Suppressor macrophage treated with lipopolysaccharide for 1 hour (primary cell): ENCODE measurements at regions not wholly inside any gene's neighbourhood (a gene's known extent, or its start where the extent isn't known, plus 50 kb on each side); places are given as distances from the start of the nearest gene placed in this dataset.

Source experiments
- DNase-seq, 3 donors: peaks; one replicate each; pipeline ENCODE4 v3.0.0-alpha.2; 2020 to 2022

DNA sequence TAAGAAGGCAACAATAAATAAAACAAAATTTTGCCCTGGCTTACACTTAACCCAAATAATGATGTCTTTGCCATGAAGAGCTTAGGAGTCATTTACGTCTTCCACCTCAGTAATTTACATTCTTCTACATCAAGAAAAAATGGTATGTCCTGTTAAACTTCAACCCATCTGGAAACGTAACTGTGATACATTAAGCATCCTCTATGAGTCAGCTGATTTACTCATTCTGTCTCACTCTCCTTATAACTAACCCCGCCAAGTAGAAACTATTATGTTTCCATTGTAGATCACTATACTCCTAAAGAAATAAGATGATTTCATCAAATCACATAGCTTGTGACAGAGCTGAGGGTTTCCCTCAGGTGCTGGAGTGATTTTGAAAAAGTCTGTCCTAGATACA is 330.7 kb downstream of the CDC14C start:
- no peak for DNase-seq

DNA sequence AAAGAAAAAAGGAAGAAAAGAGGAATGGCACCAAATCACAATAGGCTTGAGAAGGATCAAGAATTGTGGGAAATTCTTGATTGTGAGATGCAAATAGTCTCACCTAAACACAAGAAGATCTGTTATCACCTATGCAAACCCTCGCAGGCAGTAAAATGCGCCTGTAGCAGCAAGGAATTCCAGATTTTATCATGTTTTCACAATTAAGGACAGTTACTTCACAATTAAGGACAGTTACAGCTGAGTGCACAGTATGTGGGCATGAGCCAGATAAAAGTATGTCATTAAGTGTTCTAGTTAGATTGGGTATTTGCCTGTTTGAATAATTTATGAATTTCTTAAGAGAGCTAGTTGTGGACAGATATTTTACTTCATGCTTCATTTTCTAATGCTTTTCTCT is 336.2 kb downstream of the CDC14C start:
- DNase-seq: no peak

DNA sequence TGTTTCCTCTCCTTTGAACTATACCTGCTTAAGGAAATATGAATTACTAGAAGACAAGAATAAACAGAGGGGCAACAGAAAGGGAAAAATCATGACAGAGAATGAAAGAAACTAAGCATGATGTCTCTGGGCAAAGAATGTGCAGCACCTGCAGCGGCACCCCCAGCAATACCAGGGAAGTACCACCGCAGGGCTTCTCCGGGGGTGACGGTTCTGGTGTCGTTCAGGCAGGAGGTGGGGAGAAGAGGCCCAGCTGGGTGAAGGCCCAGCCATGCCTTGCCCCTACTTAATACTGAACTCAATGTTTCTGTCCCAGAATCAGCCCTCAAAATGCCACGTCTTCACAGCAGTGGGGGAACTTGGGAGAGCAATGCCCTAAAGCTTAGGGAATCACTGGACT is 337.6 kb downstream of the CDC14C start:
- no peak for DNase-seq

DNA sequence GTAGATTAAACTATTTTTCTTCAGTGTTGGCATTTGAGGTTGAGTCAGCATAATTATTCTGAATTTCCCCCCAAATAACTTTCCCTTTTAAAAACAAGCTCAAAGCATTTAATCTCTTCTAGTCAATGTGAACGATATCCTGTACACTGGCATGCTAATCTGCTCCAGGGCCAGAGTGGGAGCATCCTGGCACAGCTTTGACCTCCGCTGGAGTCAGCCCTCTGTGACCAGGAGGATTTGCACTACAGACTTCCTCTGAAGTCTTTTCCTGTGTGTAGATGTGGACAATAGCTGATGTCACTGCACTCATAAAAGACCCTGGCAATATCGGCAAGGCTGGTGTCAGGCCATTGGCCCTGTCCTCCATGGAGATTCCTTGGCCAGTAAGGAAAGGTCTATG is 340.2 kb downstream of the CDC14C start:
- DNase-seq: no peak

DNA sequence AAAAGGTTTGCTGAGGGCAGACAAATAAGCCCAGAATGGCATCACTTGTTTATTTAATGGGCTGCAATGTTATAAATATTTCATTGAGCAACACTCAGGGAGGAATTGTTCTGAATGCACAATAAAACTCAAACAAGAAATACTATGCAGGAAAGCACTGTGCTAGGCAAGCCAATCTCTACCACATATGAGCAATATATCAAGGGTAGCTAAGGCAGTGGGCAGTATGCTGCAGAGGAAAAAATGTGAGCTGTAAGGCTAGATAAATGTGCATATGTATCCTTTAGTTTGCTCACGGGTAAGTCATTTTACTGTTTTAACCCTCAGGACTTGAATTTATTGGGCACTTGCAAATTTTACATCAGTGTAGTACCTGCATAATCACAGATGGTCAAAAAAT is 349.6 kb downstream of the CDC14C start:
- no peak for DNase-seq

DNA sequence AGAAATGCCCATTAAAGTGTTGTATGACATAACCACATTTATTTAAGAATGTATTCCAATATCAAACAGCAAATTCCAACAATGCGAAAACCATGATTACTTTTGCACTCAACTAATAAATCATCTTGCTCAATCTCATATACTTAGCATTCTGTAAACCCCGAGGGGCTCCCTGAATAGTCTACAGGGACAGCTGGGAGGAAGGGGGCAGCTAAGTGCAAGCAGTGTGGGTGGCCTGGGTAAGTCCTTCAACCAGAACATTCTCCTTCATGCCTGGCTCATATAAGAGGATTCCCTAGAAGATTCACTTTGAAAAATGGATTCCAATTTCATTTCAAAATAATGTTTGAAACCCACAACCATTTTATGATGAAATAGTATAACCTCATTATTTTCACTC is 355.5 kb downstream of the CDC14C start:
- DNase-seq: no peak

DNA sequence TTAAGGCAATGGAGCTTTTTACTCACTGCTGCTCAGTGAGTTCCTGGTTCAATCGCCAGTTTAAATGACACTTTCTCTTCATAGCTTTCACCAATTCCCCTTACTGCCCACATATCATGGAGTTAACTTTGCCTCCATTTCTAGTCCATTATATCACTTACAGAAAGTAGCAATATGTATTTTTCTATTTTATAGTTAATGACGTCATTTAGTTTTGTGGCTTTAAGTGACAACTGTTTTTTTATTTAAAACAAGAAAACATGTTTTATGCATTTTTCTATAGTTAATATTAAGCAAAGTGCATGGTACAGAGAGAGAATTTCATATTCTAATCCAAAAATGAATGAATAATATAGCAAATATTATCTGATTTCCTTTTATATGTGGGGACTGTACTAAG is 363.3 kb downstream of the CDC14C start:
- no peak for DNase-seq

DNA sequence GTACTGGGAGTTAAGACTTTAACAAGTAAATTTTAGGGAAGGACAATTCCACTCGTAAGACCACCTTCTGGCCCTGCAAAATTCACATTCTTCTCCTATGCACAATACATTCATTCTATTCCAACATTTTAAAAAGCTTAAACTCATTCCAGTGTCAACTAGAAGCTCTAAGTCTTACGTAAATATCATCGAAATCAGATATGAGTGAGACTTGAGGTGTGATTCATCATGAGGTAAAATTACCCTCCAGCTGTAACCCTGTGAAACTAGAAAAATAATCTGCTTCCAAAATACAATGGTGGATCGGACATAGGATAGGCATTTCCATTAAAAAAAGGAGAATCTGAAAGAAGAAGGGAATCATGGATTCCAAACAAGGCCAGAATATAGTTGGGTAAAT is 370.3 kb downstream of the CDC14C start:
- no peak for DNase-seq

DNA sequence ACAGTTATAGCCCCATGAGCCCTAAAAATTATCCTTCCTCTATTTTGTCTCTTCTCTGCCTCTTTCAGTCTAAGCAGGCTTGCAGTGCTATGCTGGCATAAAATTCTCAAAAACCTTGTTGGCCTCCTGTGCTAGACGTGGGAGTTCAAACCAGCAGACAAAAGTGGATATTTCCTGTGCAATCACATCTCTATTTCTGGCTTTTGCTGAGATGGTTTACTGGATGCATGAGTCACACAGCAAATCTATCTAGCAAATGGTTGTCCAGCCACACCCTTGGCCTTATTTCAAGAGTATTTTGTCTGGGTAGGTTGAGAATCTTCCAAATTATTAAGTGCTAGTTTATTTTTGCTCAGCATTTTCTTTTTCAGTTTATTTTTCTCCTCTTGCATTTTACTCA is 370.8 kb downstream of the CDC14C start:
- DNase-seq: no peak

DNA sequence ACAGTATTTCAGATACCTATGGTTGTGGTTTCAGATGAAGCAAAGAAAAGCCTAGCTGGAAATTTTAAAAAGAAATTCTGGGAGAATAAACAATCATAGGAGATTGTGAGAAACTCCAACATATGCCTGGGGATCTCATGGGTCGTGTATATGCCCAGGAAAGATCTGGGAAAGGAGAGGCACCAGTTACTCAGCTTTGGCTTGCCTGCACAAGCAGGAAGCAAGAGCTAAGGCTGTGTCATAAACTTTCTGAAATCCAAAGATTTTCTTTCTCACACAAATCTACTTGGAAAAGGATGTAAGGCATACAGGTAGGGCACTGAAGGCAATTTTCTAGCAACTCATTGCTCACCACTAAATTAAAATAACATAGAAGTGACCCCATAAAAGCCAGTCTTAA is 373.6 kb downstream of the CDC14C start:
- no peak for DNase-seq

DNA sequence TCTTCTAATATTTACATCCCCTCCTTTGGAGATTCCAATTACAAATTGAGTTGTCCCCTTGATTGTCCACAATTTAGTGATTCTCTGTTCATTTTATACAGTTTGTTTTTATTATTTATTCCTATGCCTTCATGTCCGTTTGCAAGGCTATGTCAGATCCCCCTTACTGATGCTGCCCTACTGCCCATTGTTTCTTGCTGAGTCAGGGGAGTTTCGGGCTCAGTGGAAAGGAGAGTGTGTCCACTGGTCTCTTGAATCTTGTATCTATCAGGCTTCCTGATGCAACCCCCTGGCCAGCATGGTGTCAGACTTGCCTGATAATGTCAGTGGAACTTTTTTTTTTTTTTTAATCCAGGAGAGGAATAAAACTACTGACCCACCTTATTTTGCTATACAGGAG is 384.4 kb downstream of the CDC14C start:
- DNase-seq: no peak

DNA sequence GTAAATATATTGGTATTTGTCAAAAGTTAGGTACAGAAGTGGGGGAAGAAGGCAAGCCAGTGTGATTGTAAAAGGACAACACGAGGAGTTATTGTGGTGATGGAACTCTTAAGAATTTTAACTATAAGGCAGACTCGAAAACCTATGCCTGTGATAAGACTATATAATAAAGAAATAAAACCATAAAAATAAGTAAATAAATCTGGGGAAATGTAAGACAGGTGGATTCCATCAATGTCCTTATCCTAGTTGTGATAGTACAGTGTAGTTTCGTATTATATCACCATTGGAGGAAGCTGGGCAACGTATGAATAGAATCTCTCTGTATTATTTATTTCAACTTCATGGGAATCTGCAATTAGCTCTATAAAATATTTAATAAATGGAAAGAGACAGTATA is 395.7 kb downstream of the CDC14C start:
- DNase-seq: no peak

DNA sequence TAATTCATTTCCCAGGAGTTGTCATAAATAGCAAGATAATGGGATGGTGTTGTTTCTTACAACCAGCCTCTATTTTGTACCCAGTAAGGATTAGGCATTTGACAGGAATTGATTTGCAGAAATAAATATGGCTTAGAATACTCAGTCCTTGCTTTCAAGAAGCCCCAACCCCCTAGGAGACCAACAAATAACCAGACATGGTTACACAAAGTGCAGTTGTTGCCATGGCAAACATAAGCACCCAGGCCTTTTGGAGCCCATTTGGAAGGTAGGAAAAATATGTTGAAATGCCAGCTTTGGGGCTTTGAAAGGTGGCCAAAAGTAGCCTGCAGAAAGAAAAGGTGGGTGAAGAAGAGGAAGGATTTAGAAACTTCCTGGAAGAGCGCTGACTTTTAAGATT is 397.5 kb downstream of the CDC14C start:
- DNase-seq: no peak

DNA sequence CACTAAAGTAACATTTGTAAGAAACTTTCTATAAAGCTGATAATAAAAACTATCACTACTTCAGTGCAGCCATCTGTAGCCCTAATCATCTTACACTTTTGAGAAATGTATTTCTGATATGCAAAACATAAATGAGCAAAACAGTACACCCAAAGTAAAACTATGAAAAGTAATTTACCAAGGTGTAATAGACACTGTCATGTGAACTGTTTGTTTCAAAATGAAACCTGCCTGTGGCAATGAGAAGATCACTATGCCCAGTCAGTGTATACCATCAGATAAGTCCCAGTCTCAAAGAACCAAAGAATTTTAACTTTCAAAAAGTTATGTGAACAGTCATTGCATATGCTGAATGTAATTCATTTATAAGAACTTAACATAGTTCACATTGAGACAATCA is 398.1 kb downstream of the CDC14C start:
- DNase-seq: no peak

DNA sequence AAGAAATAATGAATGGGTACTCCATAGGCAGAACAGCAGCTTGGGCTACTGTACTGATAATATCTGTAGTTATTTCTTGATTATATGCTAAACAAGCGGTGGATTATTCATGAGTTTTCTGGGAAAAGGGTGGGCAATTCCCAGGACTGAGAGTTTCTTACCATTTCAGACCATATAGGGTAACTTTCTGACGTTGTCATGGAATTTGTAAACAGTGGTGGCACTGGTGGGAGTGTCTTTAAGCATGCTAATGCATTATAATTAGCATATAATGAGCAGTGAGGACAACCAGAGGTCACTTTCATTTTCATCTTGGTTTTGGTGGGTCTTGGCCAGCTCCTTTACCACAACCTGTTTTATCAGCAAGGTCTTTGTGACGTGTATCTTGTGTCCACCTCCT is 399.7 kb downstream of the CDC14C start:
- no peak for DNase-seq

DNA sequence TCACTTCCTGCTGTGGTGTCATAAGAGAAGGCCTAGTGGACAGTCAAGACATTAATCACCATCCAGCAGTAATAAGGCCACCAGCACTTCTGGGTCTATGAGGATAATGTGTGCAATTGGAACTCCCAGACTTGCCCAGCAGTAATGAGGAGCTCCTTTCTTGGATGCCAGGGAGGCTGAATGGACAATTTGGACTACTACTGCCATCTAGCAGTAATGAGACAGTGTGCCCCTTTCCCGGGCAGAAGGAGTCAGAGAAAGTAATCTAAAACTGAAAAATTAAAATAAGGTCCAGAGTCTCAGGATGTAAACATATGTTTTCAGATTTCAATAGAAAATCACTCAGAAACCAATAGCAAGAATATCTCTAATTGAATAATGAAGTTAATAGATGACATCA is 400.4 kb downstream of the CDC14C start:
- DNase-seq: no peak

DNA sequence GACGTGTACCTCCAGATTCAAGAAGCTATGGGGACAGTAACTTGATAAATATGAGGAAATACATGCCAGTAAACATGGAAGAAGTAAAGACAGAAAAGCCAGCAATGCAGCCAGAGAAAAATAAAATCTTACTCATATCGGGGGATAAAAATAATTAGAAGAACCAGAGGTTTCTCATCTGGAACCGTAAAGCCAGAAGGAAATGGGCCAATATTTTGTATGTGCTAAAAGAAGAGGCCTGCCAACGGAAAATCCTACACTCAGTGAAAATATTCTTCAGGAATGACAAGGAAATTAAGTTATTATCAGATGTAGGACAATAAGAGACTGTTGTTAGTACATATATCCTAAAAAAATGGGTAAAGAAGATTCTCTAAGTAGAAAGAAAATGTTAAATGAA is 401.2 kb downstream of the CDC14C start:
- no peak for DNase-seq

DNA sequence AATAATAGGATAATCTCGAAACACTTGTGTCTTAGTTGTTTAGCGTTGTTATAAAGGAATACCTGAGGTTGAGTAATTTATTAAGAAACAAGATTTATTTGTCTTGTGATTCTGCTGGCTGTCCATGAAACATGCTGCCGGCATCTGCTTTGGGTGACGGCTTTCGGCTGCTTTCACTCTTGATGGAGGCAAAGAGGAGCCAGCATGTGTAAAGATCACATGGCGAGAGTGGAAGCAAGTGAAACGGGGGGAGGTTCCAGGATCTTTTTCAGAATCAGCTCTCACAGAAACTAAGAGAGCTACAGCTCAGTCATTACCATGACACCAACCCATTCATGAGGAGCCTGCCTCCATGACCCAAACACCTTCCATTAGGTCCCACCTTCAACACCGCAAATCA is 402.8 kb downstream of the CDC14C start:
- no peak for DNase-seq

DNA sequence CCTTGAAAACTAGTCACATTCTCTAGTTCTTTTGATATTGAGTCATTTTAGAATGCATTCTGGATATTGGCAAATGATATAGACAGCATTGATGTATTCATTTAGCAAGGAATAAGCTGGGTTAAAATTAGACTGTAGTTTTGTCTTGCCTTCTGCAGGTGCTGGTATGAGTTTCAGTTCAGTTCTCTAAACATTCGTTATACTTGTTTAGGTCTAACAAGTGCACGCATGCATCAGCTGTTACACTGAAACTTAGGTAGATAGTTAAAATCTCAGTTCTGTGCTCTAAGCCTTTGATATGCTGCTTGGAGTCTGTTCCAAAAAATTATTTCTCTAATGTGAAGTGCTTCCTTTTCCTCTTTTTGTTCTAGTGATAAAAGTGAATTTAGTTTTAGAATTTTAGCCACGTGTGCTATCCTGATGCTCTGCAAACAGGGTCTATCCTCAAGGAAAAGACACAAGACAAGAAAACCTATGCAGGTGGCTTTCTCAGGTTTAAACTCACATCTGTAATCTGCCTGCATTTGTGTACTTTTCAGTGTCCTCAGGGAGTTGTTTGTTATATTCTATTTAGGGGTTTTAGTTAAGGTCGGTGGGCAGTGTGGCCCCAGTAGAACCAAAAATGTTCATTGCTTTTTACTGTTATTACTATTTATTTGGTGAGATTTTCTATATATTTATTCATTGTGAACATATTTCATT is 409.0 kb downstream of the CDC14C start:
- DNase-seq: no peak

DNA sequence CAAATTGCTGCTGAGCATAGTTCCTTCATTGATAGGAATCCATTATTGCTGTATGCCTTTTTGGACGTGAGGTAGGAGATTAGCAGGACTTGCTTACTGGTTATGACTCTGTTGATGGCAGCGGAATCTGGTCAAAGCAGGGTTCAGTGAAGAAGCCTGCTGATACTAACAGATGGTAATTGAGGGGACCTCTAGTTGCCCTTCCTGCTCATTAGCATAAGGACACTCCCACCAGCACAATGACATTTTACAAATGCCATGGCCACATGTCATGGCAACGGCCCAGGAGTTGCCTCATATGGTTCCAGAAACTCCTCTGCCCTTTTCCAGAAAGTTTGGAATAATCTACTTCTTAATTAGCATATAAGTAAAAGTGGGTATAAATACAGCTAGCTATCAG is 417.5 kb downstream of the CDC14C start:
- DNase-seq: no peak

DNA sequence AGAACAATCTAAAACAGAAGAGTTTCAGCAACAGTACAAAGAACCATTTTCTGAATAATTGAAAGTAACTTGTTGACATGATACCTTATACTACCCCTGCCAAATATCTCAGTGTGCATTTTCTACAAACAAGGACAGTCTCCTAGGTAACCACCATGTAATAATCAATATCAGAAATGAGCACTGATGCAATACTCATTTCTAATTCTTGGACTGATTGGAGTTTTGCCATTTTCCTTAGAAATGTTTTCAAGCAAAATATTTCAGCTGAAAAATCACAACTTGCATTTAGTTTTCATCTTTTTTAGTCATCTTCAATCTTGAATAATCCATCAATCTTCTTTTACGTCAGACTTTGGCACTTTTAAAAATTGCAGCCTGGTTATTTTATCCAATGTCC is 420.2 kb downstream of the CDC14C start:
- DNase-seq: no peak

DNA sequence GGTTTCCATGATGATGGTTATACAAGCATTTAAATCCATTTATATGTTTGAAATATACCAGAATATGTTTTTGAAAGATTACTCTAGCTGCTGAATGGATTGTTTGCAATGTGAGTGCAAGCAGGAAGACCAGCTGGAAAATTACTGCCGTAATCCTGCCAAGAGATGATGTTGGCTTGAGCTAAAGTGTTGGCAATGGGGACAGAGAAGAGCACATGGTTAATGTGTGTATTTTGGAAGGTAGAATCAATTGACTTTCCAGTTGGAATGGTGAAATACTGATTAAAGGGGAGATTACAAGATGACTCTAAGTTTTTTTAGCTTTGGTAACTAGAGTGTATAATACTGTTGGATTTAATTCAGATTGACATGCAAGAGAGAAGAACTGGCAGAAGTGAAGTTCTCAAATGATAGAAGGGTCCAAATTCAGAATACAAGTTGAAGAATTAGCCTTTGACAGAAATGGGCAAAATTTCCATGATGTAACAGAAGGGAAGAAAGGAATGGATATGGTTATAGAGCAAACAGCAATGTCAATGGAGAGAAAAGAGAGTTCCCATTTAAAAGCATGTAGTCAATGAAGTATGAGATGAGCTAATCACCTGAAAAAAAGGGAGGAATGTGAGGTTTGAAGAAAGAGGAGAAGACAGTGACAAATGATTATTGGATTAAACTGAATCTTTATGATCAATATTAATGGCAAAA is 422.0 kb downstream of the CDC14C start:
- no peak for DNase-seq

DNA sequence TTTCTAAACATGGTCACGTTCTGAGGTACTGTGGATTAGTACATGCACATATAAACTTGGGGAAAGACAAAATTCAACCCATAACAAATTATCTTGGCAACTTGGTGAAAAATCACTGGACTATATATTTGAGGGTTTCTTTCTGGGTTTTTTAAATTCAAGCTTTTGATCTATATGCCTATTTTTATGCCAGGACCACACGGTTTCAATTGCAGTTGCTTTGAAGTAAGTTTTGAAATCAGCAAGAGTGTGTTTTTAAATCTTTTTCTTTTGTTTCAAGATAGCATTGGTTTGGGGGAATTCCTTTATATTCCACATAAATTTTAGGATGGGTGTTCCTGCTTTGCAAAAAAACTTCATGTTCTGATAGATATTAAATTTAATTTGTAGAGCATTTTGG is 406.4 kb upstream of the VWC2 start:
- no peak for DNase-seq

DNA sequence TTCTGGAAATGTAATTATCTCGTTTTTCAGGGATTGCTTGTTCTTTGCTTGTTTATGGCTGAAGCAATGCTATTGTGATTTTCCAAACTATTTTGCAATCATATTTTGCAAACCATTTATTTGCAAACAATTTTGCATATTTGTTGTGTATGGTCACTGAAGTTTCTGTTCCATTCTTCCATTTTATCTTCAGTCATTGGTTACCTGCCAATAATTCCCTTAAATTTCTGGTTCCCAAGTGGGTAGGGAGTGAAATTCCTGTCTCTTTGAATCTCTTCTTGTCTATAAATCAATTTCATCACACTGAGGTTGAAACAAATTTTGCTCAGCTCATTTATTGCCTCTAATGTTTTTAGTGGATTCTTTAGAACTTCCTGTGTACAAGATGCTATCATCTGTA is 401.7 kb upstream of the VWC2 start:
- DNase-seq: no peak

DNA sequence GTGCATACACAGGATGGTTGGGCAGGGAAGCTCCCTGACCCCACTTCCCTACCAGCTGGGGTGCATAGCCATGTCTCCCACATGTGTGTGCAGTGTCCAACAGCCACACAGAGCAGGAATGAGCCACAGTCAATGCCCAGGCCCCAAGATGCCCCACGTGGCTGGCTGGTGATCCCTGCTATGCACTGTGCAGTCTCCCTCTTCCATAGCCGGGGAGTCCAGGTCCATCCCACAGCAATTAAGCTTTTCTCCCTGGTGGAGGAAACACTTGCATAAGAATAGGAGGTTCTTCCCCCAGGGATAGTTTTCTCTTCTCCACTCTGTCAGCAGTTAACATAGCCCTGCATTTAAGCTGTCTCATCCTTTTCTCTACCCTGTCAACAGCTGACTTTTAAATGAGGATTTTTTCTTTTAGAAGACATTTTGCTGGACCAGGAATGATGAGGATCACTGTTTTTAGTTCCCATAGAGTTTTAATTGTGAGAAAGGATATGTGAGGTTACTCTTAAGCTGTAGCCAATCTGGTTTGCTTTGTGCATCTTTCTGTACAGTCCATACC is 396.5 kb upstream of the VWC2 start:
- no peak for DNase-seq
